NCI-H524 treated with DMSO at 0.1 percent for 48 hours (cell line): ENCODE measurements at regions not wholly inside any gene's neighbourhood (a gene's known extent, or its start where the extent isn't known, plus 50 kb on each side); places are given as distances from the start of the nearest gene placed in this dataset.
A peak's percentile ranks its signal among the peaks of the same experiment; 100 is the strongest.
"Not testable (repeated sequence)": the region's sequence is repeated elsewhere in the genome, so short reads cannot be mapped to it uniquely, and the experiment has no call there.

Experiments
- DNase-seq: peaks from one replicate; lab custom pipeline; 2025; lab: John Stamatoyannopoulos, UW

DNA sequence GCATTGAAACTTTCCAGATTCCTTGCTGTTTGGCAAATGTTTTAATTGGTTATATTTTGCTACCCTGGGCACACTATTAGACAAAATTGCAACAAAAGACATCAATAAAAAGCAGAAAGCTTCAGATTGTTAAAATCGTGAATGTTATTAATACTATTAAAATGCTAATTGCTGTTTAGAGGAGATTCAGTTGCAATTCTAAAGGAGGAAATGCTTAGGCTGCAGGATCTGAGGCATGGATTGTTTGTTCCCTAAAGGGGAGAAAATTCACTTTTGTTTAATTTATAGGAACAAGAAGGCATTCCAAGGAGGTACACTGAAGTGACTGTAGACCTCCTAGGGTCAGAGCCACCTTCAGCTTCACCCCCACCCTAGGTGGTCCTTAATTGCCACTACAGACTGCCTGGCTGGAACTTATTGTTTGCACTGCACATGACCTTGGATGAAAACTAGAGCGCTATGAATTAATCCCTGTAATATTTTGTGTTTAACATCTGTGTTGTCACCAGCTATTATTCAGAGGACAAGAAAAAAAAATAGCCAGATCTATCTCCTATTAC lies 1266.9 kb upstream of the ADGRL2 start:
- no peak for DNase-seq

DNA sequence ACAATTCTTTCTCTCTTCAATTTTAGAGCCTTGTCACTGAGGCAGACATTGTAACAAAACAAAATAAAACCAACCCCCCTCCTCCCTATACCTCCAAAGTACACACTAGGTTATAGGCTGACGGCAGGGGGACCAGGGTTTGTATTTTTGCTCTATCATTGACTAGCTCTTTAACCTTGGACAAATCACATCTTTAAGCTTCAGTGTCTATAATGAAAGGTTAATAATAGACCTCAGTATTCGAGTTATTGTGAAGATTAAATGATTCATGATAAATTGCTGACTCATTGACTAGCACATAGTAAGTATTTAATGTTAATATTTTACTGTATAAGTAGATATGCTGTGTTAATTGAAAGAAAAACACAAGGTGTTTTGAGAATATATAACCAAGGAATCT lies 1267.6 kb upstream of the ADGRL2 start:
- no peak for DNase-seq

DNA sequence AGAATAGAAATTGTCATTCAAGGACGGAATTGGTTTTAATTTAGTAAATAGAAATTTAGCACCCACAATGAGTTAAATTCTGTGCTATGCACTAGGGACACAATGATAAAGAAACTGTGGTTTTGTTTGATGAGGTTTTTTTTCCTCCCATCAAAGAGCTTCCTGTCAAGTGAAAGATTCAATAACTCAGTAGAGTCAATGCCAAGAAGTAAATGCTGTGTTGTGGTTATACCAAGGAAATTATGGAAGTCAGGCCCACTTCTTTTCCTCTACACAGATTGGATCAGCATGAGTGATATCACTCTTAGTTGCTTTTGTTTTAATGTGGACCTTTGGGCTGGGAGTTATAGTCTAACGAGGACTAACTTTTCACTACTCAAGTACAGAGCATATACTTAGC lies 1269.6 kb upstream of the ADGRL2 start:
- no peak for DNase-seq

- DNase-seq, result no peak
Measured at GRCh38 chr1:80529546-80529945, 1271.2 kb upstream of the ADGRL2 start.

GRCh38 chr1:80523861-80524260 lies 1276.9 kb upstream of the ADGRL2 start:
- no peak for DNase-seq

DNA sequence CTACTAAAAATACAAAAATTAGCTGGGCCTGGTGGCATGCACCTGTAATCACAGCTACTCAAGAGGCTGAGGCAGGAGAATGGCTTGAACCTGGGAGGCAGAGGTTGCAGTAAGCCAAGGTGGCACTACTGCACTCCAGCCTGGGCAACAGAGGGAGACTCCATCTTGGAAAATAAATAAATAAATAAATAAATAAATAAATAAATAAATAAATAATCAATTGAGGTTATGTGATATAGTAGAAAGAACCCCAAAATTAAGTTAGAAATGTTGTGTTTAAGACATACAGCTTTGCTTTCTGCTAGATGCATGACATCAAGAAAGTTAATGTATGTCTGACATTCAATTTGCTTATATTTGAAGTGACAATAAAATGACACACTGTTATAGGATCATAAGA lies 1277.7 kb upstream of the ADGRL2 start:
- not testable (repeated sequence) for DNase-seq

- no peak for DNase-seq
Measured at GRCh38 chr1:80520949-80521348, 1279.8 kb upstream of the ADGRL2 start.

DNA sequence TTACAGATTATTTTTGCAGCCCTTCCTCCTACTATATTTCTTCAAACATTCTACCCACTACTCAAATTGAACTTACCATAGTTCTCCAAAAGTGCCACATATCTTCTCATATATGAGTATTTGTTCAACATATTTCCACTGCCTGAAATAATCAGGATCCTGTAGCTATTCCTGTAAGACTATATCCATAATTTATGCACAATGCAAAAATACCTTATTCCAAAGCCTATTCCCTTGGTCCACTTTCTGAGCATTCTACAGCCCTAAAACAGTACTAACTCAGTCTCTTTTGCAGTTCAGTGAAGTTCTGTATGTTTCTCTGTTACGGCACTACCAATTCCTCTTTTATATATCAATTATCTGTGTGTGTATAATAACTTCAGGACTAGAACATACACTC lies 1283.7 kb upstream of the ADGRL2 start:
- no peak for DNase-seq

DNA sequence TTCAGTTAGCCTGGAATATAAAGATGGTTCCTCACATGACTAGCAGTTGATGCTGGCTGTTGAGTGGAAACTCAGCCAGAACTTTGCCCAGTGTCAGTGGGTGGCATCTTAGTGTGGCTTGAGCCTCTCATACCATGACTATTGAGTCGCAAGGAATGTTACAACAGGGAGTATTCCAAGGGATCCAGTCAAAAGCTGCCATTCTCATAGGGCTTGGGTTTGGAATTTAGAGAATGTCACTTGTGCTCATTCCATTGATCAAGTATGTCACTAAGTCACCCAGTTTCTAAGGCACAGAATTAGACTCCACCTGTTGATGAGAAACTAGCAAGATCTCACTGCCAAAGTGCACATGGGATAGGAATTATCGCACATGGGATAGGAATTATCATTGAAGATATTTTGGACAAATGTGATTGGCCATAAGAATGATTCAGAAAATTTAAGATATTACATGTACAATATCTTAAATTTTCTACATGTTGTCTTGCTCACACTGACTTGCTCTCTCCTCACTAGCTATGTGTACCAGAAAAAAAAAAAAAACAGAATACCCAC lies 1290.7 kb upstream of the ADGRL2 start:
- DNase-seq, result no peak

DNA sequence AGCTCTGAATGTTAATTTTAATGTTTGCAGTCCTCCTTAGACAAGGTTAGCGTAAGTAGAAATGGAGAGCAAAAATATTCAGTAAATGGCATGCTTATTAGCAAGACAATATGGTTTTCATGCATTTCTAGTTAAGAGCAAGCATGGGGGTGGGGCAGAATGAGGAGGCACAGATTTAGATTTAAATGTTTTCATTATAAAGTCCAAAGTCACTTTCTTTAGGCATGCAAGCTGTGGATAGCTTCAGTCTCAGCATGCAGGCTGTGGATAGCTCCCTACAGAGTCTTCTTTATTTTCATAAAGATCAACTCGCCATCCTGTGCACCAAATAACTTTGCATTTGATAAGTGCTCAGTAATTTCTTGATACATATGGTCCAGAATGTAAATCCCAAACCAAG lies 1294.5 kb upstream of the ADGRL2 start:
- DNase-seq, result no peak

DNA sequence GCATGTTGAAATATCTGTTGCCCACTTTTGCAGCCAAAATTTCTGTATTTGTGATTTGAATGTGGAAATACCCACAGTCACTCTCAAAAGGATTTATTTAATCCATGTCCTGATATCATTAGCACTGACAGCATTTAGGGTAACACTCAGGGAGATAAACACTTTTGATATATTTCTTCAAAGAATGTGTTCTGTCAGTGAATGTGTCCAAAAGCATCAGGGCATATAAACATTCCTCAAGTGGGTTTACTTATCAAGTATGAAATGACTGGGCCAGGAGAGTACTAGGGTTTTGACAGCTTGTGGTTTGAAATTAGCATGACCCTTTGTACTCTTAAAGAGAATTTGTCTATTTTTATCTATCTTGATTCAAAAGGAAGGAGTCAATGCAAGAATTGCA lies 1302.1 kb upstream of the ADGRL2 start:
- no peak for DNase-seq

DNA sequence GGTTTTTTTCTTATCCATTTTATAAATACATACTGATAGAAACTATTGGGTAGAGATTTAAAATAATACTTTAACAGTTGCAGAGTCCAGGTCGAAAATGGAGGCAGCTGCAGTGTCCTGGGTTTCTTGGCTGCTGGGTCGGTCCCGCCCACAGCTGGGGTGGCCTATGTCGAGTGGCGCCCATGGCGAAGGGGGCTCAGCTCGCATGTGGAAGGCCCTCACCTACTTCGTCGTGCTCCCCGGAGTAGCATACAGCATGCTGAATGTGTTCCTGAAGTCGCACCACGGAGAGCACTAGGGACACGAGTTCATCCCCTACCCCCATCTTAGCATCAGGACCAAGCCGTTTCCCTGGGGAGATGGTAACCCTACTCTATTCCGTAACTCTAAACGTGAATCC lies 1304.9 kb upstream of the ADGRL2 start:
- no peak for DNase-seq

- no peak for DNase-seq
Measured at GRCh38 chr1:80472145-80472544, 1328.6 kb upstream of the ADGRL2 start.

DNA sequence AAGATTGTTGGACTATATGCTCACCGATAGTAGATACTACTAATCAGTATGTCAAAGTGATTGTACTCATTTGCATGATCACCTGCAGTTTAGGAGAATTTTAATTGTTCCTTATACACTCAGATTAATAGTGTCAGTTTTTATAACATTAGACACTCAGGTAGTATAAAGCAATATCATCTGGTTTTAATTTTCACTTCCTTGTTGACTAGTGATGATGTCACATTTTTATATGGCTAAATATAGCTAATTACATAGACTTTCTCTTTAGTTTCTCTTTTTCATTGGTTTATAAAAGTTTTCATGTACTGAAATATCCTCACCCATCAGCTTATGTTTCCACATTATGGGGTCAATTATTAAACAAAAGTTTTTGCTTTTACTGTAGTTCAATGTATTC lies 1332.4 kb upstream of the ADGRL2 start:
- DNase-seq, result no peak

DNA sequence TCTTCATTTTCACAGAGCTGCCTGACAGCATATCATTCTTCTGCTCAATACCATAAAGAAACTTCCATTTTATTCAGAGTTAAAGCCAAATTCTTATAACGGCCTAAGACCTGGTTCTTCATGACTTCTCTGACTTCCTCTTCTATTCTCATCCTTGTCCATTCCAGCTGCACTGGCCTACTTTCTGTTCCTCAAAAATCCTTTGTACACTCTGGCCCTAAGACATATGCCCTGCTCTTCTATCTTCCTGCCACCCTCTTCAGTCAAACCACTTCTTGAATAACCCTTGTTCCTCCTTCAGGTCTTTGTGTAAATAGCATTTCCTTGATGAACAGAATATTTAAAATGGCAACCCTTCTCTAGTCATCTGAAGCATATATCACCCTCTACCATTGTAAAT lies 1338.7 kb upstream of the ADGRL2 start:
- DNase-seq, result no peak

- no peak for DNase-seq
Measured at GRCh38 chr1:80457409-80457808, 1343.3 kb upstream of the ADGRL2 start.

- no peak for DNase-seq
Measured at GRCh38 chr1:80453775-80454174, 1347.0 kb upstream of the ADGRL2 start.

DNA sequence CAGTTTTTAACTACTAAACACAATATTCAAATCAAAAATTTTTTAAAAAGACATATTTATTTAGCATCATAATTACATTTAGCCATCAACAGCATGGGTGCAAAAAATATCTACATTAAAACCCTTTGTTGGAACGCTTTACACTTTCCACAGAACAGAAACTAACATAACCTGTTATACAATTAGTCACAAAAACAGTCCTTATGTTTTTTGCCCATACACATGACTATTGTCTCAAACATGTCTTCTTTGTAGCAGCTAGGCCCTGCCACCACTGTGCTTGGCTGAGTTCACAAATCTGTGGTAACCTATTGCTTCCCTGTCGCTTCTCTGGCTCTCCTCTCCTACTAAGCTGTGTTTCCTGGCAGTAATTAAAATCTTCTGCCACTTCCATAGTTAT lies 1350.0 kb upstream of the ADGRL2 start:
- no peak for DNase-seq

DNA sequence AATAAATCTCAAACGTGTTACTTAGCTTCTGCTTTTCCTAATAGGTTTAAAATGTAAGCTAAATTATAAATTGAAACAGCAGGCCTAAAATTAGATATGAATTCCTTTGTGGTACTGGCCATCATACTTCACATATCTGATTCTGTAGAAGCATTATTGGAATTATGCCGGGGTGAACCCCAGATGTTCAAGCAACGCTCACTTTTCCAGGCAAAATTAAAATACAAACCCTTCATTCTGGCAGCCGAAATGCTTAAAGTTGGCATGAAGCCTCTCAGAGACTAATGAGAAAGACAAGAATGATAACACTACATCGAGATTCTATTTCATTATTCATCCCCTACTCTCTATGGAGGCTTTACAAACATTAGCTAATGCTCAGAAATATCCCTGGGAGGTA lies 1352.7 kb upstream of the ADGRL2 start:
- DNase-seq, result no peak

GRCh38 chr1:80447526-80447925 lies 1353.2 kb upstream of the ADGRL2 start:
- no peak for DNase-seq

GRCh38 chr1:80445033-80445432 lies 1355.7 kb upstream of the ADGRL2 start:
- no peak for DNase-seq

GRCh38 chr1:80444171-80444570 lies 1356.6 kb upstream of the ADGRL2 start:
- DNase-seq, result no peak

DNA sequence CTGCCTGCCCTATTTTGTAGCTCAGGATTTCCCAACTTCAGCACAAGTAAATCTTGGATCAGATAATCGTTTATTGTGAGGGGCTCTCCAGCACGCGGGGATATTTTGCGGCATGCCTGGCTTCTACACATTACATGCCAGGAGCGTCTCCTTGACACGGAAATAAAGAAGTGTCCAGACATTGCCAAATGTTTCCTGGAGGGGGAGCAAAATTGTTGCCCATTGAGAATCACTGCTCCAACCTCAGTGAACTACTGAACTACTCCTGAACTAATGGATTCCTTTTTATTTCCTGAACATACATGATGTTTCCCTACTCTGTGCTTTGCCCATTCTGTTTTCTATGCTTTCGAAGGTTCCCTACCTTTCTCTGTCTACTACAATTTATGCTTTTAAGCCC lies 1359.1 kb upstream of the ADGRL2 start:
- no peak for DNase-seq

GRCh38 chr1:80436851-80437250 lies 1363.9 kb upstream of the ADGRL2 start:
- DNase-seq, result no peak

DNA sequence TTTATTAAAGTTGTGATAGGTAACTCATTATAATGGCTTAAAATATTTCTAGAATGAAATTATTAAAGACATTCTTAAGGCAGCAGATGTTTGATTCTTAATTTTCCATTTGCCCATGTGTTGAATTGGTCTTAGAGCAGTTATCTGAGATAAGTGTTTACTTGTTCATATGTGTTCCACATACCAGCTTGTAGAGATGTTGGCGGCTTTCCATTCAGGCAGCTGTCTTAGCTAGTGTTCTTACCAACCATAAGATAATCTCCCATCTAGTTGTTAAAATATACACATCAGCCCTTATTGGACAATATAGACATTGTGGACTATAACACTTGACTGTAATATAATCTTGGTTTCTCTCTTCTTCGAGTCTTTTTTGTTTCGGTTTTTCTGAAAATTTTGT lies 1372.9 kb upstream of the ADGRL2 start:
- DNase-seq, result peak; percentile 91
